ENCODE measurements at regions not wholly inside any gene's neighbourhood (a gene's known extent, or its start where the extent isn't known, plus 50 kb on each side); places are given as distances from the start of the nearest gene placed in this dataset.

DNA sequence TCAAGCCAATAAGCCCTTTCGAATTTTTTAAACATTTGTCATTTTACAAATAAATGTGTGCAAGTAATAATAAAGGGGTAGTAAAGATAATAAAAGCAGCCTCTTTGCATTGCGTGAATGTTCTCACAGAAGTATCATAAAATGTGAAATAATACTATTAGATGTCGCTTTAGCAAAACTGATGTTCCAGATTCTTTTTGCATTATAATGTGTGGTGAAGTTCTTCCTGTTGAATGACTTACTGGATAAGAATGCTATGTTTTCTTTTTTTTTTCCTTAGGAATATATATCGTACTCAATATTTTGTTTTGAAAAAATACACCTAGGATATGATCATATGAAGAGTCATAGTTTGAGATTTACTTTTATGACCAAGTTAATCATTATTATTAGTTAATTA, 85.2 kb upstream of the CDH12 start:
- TF ChIP-seq, protein P1, sequence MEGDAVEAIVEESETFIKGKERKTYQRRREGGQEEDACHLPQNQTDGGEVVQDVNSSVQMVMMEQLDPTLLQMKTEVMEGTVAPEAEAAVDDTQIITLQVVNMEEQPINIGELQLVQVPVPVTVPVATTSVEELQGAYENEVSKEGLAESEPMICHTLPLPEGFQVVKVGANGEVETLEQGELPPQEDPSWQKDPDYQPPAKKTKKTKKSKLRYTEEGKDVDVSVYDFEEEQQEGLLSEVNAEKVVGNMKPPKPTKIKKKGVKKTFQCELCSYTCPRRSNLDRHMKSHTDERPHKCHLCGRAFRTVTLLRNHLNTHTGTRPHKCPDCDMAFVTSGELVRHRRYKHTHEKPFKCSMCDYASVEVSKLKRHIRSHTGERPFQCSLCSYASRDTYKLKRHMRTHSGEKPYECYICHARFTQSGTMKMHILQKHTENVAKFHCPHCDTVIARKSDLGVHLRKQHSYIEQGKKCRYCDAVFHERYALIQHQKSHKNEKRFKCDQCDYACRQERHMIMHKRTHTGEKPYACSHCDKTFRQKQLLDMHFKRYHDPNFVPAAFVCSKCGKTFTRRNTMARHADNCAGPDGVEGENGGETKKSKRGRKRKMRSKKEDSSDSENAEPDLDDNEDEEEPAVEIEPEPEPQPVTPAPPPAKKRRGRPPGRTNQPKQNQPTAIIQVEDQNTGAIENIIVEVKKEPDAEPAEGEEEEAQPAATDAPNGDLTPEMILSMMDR (IDR thresholded peaks at IDR 0.05), result no peak
- TF ChIP-seq ZFX (IDR thresholded peaks at IDR 0.05; ENCODE audit: borderline replicate concordance), result no peak

All from 22Rv1 (cell line).